ENCODE measurements at regions not wholly inside any gene's neighbourhood (a gene's known extent, or its start where the extent isn't known, plus 50 kb on each side); places are given as distances from the start of the nearest gene placed in this dataset.

DNA sequence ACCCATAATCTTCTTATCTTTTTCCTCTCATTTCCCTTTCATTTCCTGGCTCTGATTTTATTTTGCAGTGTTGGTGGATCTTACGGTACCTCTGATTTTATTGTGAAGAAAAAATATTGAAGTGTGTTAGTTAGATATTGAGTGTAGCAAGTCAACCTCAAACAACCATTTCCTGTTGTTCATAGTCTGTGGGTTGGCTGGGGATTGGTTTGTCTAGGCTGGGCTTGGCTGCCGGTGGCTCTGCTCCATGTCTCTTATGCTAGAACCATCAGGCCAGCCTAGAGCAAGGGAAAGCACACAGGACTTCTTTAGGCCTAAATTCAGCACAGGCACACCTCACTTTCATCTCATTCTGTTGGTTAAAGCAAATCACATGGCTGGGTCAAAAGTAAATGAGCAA lies 383.1 kb upstream of the LCORL start:
- TF ChIP-seq, protein P1, sequence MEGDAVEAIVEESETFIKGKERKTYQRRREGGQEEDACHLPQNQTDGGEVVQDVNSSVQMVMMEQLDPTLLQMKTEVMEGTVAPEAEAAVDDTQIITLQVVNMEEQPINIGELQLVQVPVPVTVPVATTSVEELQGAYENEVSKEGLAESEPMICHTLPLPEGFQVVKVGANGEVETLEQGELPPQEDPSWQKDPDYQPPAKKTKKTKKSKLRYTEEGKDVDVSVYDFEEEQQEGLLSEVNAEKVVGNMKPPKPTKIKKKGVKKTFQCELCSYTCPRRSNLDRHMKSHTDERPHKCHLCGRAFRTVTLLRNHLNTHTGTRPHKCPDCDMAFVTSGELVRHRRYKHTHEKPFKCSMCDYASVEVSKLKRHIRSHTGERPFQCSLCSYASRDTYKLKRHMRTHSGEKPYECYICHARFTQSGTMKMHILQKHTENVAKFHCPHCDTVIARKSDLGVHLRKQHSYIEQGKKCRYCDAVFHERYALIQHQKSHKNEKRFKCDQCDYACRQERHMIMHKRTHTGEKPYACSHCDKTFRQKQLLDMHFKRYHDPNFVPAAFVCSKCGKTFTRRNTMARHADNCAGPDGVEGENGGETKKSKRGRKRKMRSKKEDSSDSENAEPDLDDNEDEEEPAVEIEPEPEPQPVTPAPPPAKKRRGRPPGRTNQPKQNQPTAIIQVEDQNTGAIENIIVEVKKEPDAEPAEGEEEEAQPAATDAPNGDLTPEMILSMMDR (IDR thresholded peaks at IDR 0.05; ENCODE audit: insufficient read depth, low read length, poor library complexity, severe bottlenecking), result no peak
- no peaks in the 10 kb centered on the region for H3K27me3 ChIP-seq (ENCODE audit: control insufficient read depth, insufficient read depth, low read length)
- DNase-seq (ENCODE audit: low read depth), result no peak
- H3K4me3 ChIP-seq (ENCODE audit: low read depth, low read length), result no peak overlapping the region
- no peaks in the 10 kb centered on the region for H3K36me3 ChIP-seq (ENCODE audit: control insufficient read depth, insufficient read depth, low read length)

DNA sequence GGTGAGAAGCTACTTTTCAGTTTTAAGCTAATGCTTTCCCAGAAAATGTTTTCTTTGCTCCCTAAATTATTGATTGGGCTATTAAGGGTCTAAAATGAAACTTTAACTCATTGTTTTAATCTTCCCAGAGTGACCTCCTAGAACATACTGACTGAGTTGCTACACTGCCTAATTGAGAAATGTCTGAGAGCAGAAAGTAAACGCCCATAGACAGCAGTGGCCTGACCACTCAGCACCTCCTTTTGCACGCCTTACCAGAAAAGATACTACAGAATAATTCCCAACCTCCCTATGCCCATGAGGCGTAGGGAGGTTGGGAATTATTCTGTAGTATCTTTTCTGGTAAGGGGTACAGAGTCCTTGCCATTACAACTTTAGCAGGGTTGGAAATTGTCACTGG lies 381.8 kb upstream of the LCORL start:
- Histone ChIP-seq H3K27me3 (ENCODE audit: control insufficient read depth, insufficient read depth, low read length) (no peaks in the 10 kb centered on the region), H3K4me3 (ENCODE audit: low read depth, low read length) (no peak overlapping the region), H3K36me3 (ENCODE audit: control insufficient read depth, insufficient read depth, low read length) (no peaks in the 10 kb centered on the region)
- no peak for DNase-seq (ENCODE audit: low read depth)
- TF ChIP-seq, protein P1 (IDR thresholded peaks at IDR 0.05; ENCODE audit: insufficient read depth, low read length, poor library complexity, severe bottlenecking), result no peak

DNA sequence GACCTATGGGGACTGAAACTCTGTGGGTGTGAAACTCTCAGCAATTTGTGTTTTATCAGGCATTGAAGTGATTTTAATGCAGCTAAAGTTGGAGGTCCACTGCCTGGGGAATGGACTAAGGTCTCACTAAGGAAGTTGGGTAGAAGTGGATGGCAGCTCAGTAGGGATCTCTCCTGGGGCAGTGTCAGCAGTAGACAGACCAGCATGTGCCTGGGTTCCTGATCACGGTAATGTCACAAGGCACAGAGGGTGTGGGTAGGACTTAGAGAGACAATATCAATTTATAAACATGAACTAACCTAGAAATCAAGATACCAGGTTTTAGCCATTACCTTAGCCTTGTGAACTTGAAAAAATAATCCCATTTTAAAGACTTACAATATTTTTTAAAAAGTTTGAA lies 380.3 kb upstream of the LCORL start:
- Histone ChIP-seq H3K4me3 (ENCODE audit: low read depth, low read length) (no peak overlapping the region), H3K36me3 (ENCODE audit: control insufficient read depth, insufficient read depth, low read length) (no peaks in the 10 kb centered on the region), H3K27me3 (ENCODE audit: control insufficient read depth, insufficient read depth, low read length) (no peaks in the 10 kb centered on the region)
- TF ChIP-seq, protein P1 (IDR thresholded peaks at IDR 0.05; ENCODE audit: insufficient read depth, low read length, poor library complexity, severe bottlenecking), result no peak
- no peak for DNase-seq (ENCODE audit: low read depth)

DNA sequence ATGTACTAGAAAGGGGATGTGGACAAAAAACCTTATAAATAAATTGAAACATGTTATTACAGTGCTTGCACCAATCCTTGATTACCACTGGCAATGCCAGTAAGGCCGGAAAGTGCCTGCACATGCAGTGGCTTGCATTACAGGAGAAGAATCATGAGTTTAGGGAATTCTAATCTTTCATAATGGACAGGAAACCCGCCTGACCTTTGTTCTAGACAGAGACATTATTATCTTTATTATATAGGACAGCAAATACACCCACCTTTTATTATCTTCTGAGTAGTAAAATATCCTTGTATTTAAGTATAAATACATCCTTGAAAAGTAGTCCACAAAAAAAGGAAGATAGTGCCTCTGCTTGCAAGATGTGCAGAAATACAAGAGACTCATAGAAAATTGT lies 379.9 kb upstream of the LCORL start:
- DNase-seq (ENCODE audit: low read depth), result no peak
- TF ChIP-seq, protein P1 (IDR thresholded peaks at IDR 0.05; ENCODE audit: insufficient read depth, low read length, poor library complexity, severe bottlenecking), result no peak
- Histone ChIP-seq H3K36me3 (ENCODE audit: control insufficient read depth, insufficient read depth, low read length) (no peaks in the 10 kb centered on the region), H3K4me3 (ENCODE audit: low read depth, low read length) (no peak overlapping the region), H3K27me3 (ENCODE audit: control insufficient read depth, insufficient read depth, low read length) (no peaks in the 10 kb centered on the region)

DNA sequence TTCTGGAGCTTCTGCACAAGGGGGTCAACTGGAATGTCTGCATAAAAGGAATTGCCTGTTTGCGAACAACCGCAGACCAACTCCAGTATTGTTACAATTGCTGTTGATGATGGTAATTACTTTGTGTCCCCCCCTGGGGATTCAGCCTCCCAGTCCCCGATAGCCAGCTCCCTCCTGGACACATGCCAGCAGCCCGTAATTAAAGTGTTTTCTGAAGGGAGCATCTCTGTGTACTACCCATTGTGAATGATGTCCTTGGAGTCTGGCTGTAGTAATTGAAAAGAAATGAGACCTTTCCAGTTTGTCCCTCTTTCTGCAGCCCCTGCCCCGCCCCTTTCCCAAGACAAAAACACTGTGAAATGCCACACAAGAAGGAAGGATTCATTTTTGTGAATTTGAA lies 377.1 kb upstream of the LCORL start:
- H3K36me3 ChIP-seq (ENCODE audit: control insufficient read depth, insufficient read depth, low read length), result no peaks in the 10 kb centered on the region
- H3K27me3 ChIP-seq (ENCODE audit: control insufficient read depth, insufficient read depth, low read length), result no peaks in the 10 kb centered on the region
- DNase-seq (ENCODE audit: low read depth), result no peak
- TF ChIP-seq, protein P1 (IDR thresholded peaks at IDR 0.05; ENCODE audit: insufficient read depth, low read length, poor library complexity, severe bottlenecking), result no peak
- H3K4me3 ChIP-seq (ENCODE audit: low read depth, low read length), result no peak overlapping the region

DNA sequence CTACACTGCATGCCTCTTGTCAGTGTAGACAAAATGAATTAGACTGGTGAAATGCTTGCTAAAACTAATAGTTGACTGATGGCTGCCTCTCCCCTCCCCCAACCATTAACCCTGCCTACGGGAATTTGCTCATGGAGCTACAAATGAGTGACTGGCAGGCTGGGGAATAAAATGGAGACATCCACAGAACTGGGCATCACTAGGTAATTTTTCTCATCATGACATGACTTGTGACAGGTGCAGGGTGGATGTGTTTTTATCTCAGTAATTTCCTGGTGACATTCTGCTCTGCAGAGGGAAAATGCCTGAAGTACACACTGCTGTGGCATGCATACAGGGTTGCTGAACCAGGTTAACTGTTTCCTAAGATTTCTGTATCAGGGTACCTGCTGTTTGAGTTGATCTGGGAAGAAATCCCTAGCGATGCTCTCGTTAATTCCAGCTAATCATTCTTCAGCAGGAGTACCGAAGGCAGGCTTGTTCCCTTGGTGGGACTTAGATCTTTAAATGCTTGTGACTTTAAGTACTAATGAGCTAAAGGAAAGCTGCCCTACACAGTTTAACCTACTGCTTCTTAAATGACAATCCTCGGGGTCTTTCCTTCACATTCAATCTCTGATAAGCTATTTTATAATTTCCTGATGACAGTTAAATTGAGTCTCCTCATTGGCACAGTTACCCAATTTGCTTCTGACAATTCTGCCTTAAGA lies 376.3 kb upstream of the LCORL start:
- Histone ChIP-seq H3K36me3 (ENCODE audit: control insufficient read depth, insufficient read depth, low read length) (no peaks in the 10 kb centered on the region), H3K4me3 (ENCODE audit: low read depth, low read length) (no peak overlapping the region), H3K27me3 (ENCODE audit: control insufficient read depth, insufficient read depth, low read length) (no peaks in the 10 kb centered on the region)
- no peak for DNase-seq (ENCODE audit: low read depth)
- TF ChIP-seq, protein P1 (IDR thresholded peaks at IDR 0.05; ENCODE audit: insufficient read depth, low read length, poor library complexity, severe bottlenecking), result no peak
